C1 segment of cervical spinal cord (tissue), 14 donors: ENCODE measurements at regions not wholly inside any gene's neighbourhood (a gene's known extent, or its start where the extent isn't known, plus 50 kb on each side); places are given as distances from the start of the nearest gene placed in this dataset.
"Not testable (repeated sequence)": the region's sequence is repeated elsewhere in the genome, so short reads cannot be mapped to it uniquely, and the experiment has no call there.

ENCODE experiments used
- DNase-seq, 14 donors: peaks; one replicate each; lab custom pipeline; 2025; lab: John Stamatoyannopoulos, UW

GRCh38 chr6:5898102-5898501 lies 108.6 kb downstream of the NRN1 start:
- DNase-seq, result no peak

GRCh38 chr6:5896476-5897200 lies 110.1 kb downstream of the NRN1 start:
- no peak for DNase-seq

GRCh38 chr6:5894357-5894756 lies 112.4 kb downstream of the NRN1 start:
- no peak for DNase-seq

- no peak for DNase-seq
These were observed 113.4 kb downstream of the NRN1 start for GRCh38 chr6:5893295-5893694.

- DNase-seq, result no peak
These were observed 114.1 kb downstream of the NRN1 start for GRCh38 chr6:5892669-5893068.

GRCh38 chr6:5878792-5879191 lies 127.9 kb downstream of the NRN1 start:
- DNase-seq, result no peak

- DNase-seq, result no peak
These were observed 130.6 kb downstream of the NRN1 start for GRCh38 chr6:5876076-5876475.

GRCh38 chr6:5873976-5874375 lies 132.7 kb downstream of the NRN1 start:
- not testable (repeated sequence) for DNase-seq

- DNase-seq, result no peak
These were observed 135.4 kb downstream of the NRN1 start for GRCh38 chr6:5871296-5871695.

- no peak for DNase-seq
These were observed 137.0 kb downstream of the NRN1 start for GRCh38 chr6:5869676-5870075.

- DNase-seq, result no peak
These were observed 137.5 kb downstream of the NRN1 start for GRCh38 chr6:5869261-5869660.

GRCh38 chr6:5866547-5867051 lies 140.1 kb downstream of the NRN1 start:
- no peak for DNase-seq

- DNase-seq, result no peak
These were observed 141.2 kb downstream of the NRN1 start for GRCh38 chr6:5865506-5866031.

GRCh38 chr6:5860849-5861248 lies 145.9 kb downstream of the NRN1 start:
- DNase-seq, result no peak

GRCh38 chr6:5855787-5856470 lies 150.8 kb downstream of the NRN1 start:
- no peak for DNase-seq

- no peak for DNase-seq
These were observed 151.8 kb downstream of the NRN1 start for GRCh38 chr6:5854899-5855298.

- peak in 11 of 14 donors; percentile 20 to 76 (median 48) for DNase-seq
These were observed 155.4 kb downstream of the NRN1 start for GRCh38 chr6:5851261-5851757.

- no peak for DNase-seq
These were observed 155.9 kb downstream of the NRN1 start for GRCh38 chr6:5850848-5851255.

GRCh38 chr6:5846889-5847288 lies 159.8 kb downstream of the NRN1 start:
- DNase-seq, result no peak

- DNase-seq, result no peak
These were observed 160.4 kb downstream of the NRN1 start for GRCh38 chr6:5846335-5846734.

- no peak for DNase-seq
These were observed 163.6 kb downstream of the NRN1 start for GRCh38 chr6:5843078-5843477.

- DNase-seq, result peak in 1 of 14 donors; percentile 20
These were observed 165.9 kb downstream of the NRN1 start for GRCh38 chr6:5840734-5841390.
